BLaER1 treated with 17β-estradiol and CSF1 and Interleukin-3, amounts not matched to agents 10 nM and 100 nM (cell line): ENCODE measurements at regions not wholly inside any gene's neighbourhood (a gene's known extent, or its start where the extent isn't known, plus 50 kb on each side); places are given as distances from the start of the nearest gene placed in this dataset.

ENCODE experiments used
- H3K27ac ChIP-seq, 11 experiments: shearing (Covaris generic); formaldehyde crosslinking; 2 replicates each; pipeline ENCODE4 v1.8.1; 2022
- H3K27me3 ChIP-seq, 11 experiments: shearing (Covaris generic); formaldehyde crosslinking; 2 replicates each; pipeline ENCODE4 v1.8.1; 2022
- H3K36me3 ChIP-seq, 11 experiments: shearing (Covaris generic); formaldehyde crosslinking; 2 replicates each; pipeline ENCODE4 v1.8.1; 2022
- H3K4me1 ChIP-seq, 10 experiments: shearing (Covaris generic); formaldehyde crosslinking; 2 replicates each; pipeline ENCODE4 v1.8.1; 2022
- H3K4me2 ChIP-seq, 11 experiments: shearing (Covaris generic); formaldehyde crosslinking; 2 replicates each; pipeline ENCODE4 v1.8.1; 2022
- H3K4me3 ChIP-seq, 10 experiments: shearing (Covaris generic); formaldehyde crosslinking; 2 replicates each; pipeline ENCODE4 v1.8.1; 2022
- H3K9ac ChIP-seq, 11 experiments: shearing (Covaris generic); formaldehyde crosslinking; 2 replicates each; pipeline ENCODE4 v1.8.1; 2022
- H3K9me3 ChIP-seq, 11 experiments: shearing (Covaris generic); formaldehyde crosslinking; replicated peaks in 1 of 11; 2 replicates each; pipeline ENCODE4 v1.8.1; 2022
- H4K20me1 ChIP-seq, 11 experiments: shearing (Covaris generic); formaldehyde crosslinking; 2 replicates each; pipeline ENCODE4 v1.8.1; 2022
- Cebpa-rat ChIP-seq, 11 experiments: shearing (Covaris generic); IDR thresholded peaks; 2 replicates each; pipeline ENCODE4 v1.8.1; 2022

DNA sequence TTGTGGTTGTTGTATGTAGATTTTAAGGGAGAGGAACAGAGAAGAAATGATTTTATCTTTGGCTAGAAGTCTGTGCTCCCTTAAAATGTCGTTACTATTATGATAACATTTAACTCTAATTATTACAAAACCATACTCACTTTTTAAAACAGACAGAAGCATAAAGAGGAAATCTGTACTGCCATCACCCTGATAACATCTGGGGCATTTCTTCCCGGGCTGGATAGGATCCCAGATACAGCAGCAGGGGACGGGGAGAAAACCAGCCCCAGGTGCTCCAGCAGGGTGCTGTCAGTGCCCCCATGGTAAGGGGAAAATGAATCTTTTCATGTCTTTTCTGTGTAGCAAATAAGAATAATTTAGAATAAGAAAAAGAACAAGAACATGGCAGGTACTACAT, 139.4 kb upstream of the IRX6 start:
- H3K9ac ChIP-seq: no peak overlapping the region
- H3K4me3 ChIP-seq: no peak overlapping the region
- no peaks in the 10 kb centered on the region for H4K20me1 ChIP-seq
- no peaks in the 10 kb centered on the region for H3K4me1 ChIP-seq
- H3K27me3 ChIP-seq: peaks cover 0 to 3% (median 0%) of the 10 kb centered on the region in 11 experiments; a peak in 2 of 22 replicates
- H3K36me3 ChIP-seq: no peaks in the 10 kb centered on the region
- H3K9me3 ChIP-seq: no peaks in the 10 kb centered on the region; a peak in 1 of 22 replicates
- no peak for TF ChIP-seq Cebpa-rat (IDR thresholded peaks at IDR 0.05)
- no peak overlapping the region for H3K4me2 ChIP-seq
- H3K27ac ChIP-seq: no peak overlapping the region

DNA sequence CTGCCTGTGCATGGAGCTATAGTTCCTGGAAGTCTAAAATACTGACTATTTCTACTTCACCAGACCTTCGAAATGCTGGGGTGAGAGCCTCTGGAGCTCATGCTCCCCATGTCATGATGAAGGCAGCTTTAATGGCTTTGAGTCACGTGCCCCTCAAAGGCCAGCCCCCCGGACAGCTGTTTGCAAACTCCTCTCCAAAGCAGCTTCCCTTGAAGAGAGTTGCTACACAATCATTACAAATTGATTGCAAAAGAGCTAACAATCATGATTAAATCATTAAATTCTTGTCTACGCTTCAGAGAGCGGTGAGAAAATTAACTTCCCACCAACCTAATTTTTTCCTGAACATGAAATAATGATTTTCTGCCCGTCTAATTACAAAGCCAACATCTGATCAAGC, 134.8 kb upstream of the IRX6 start:
- no peaks in the 10 kb centered on the region for H3K36me3 ChIP-seq
- no peak overlapping the region for H3K9ac ChIP-seq
- H3K9me3 ChIP-seq: peaks cover 4 to 14% (median 7%) of the 10 kb centered on the region in 11 experiments; a peak in 16 of 22 replicates
- H3K27ac ChIP-seq: no peak overlapping the region
- no peaks in the 10 kb centered on the region for H4K20me1 ChIP-seq
- no peak overlapping the region for H3K4me3 ChIP-seq
- TF ChIP-seq Cebpa-rat (IDR thresholded peaks at IDR 0.05): no peak
- H3K4me2 ChIP-seq: no peak overlapping the region
- no peaks in the 10 kb centered on the region; a peak in 1 of 20 replicates for H3K4me1 ChIP-seq
- H3K27me3 ChIP-seq: no peaks in the 10 kb centered on the region

- no peak overlapping the region for H3K4me2 ChIP-seq
- TF ChIP-seq Cebpa-rat (IDR thresholded peaks at IDR 0.05): no peak
- H3K9me3 ChIP-seq: peaks cover 4 to 14% (median 7%) of the 10 kb centered on the region in 11 experiments; a peak in 16 of 22 replicates
- no peaks in the 10 kb centered on the region for H3K36me3 ChIP-seq
- H3K27ac ChIP-seq: no peak overlapping the region
- H3K4me1 ChIP-seq: no peaks in the 10 kb centered on the region; a peak in 1 of 20 replicates
- H4K20me1 ChIP-seq: no peaks in the 10 kb centered on the region
- no peaks in the 10 kb centered on the region for H3K27me3 ChIP-seq
- H3K4me3 ChIP-seq: no peak overlapping the region
- no peak overlapping the region for H3K9ac ChIP-seq
These were observed 134.0 kb upstream of the IRX6 start for GRCh38 chr16:55189682-55190636.

GRCh38 chr16:55192734-55193133, 131.3 kb upstream of the IRX6 start:
- peaks cover 0 to 12% (median 0%) of the 10 kb centered on the region in 10 experiments; a peak in 3 of 20 replicates for H3K4me1 ChIP-seq

DNA sequence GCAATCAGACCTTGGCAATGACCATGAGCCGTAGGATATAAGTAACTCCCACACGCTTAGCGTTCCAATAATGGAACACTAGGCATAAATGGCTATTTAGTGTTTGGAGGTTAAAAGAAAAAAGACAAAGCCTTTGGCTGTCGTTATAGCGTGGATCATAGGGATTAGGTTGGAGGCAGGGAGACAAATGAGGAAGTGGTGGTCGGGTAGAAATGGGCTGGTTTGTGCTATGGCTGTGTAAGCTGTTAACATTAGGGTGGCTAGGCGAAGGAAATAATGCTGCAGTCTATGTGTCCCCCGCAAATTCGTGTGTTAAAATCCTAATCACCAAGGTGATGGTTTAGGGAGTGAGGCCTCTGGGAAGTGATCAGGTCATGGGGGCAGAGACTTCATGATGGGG, 120.4 kb upstream of the IRX6 start:
- H3K36me3 ChIP-seq: no peaks in the 10 kb centered on the region
- no peak overlapping the region; a peak in 1 of 22 replicates for H3K9ac ChIP-seq
- H3K27ac ChIP-seq: peak overlapping the region in 5 of 11 experiments; percentile 5 to 55 (median 41); a peak in 6 of 22 replicates
- no peaks in the 10 kb centered on the region for H4K20me1 ChIP-seq
- no peaks in the 10 kb centered on the region for H3K27me3 ChIP-seq
- no peak overlapping the region for H3K4me3 ChIP-seq
- H3K4me2 ChIP-seq: peak overlapping the region; percentile 15 to 63 (median 49)
- H3K9me3 ChIP-seq: peaks cover 9 to 16% (median 12%) of the 10 kb centered on the region in 11 experiments
- TF ChIP-seq Cebpa-rat (IDR thresholded peaks at IDR 0.05): no peak
- peaks cover 13 to 20% (median 17%) of the 10 kb centered on the region in 10 experiments for H3K4me1 ChIP-seq

More at GRCh38 chr16:55192734-55193133, 131.3 kb upstream of the IRX6 start:
- TF ChIP-seq Cebpa-rat (IDR thresholded peaks at IDR 0.05): no peak
- H3K4me2 ChIP-seq: no peak overlapping the region
- H3K9ac ChIP-seq: no peak overlapping the region
- no peaks in the 10 kb centered on the region for H3K27me3 ChIP-seq
- no peak overlapping the region for H3K27ac ChIP-seq
- H3K4me3 ChIP-seq: no peak overlapping the region
- H4K20me1 ChIP-seq: no peaks in the 10 kb centered on the region
- peaks cover 5 to 28% (median 8%) of the 10 kb centered on the region in 11 experiments; a peak in 17 of 22 replicates for H3K9me3 ChIP-seq
- no peaks in the 10 kb centered on the region for H3K36me3 ChIP-seq

GRCh38 chr16:55204069-55204468, 119.9 kb upstream of the IRX6 start:
- Histone ChIP-seq H4K20me1 (no peaks in the 10 kb centered on the region), H3K4me1 (peaks cover 13 to 20% (median 17%) of the 10 kb centered on the region in 10 experiments), H3K4me2 (peak overlapping the region; percentile 15 to 63 (median 49)), H3K9ac (no peak overlapping the region), H3K9me3 (peaks cover 4 to 11% (median 7%) of the 10 kb centered on the region in 11 experiments), H3K27ac (peak overlapping the region in 5 of 11 experiments; percentile 5 to 55 (median 41); a peak in 6 of 22 replicates), H3K36me3 (no peaks in the 10 kb centered on the region), H3K27me3 (no peaks in the 10 kb centered on the region), H3K4me3 (no peak overlapping the region)
- no peak for TF ChIP-seq Cebpa-rat (IDR thresholded peaks at IDR 0.05)

GRCh38 chr16:55204923-55205322, 119.1 kb upstream of the IRX6 start:
- peaks cover 13 to 20% (median 17%) of the 10 kb centered on the region in 10 experiments for H3K4me1 ChIP-seq
- TF ChIP-seq Cebpa-rat (IDR thresholded peaks at IDR 0.05): no peak
- no peak overlapping the region for H3K9ac ChIP-seq
- peaks cover 0 to 3% (median 0%) of the 10 kb centered on the region in 11 experiments; a peak in 4 of 22 replicates for H3K9me3 ChIP-seq
- H3K4me2 ChIP-seq: peak overlapping the region in 9 of 11 experiments; percentile 15 to 63 (median 49); a peak in 17 of 22 replicates
- no peak overlapping the region for H3K4me3 ChIP-seq
- H3K27me3 ChIP-seq: no peaks in the 10 kb centered on the region
- H3K27ac ChIP-seq: no peak overlapping the region
- H4K20me1 ChIP-seq: no peaks in the 10 kb centered on the region
- H3K36me3 ChIP-seq: no peaks in the 10 kb centered on the region

DNA sequence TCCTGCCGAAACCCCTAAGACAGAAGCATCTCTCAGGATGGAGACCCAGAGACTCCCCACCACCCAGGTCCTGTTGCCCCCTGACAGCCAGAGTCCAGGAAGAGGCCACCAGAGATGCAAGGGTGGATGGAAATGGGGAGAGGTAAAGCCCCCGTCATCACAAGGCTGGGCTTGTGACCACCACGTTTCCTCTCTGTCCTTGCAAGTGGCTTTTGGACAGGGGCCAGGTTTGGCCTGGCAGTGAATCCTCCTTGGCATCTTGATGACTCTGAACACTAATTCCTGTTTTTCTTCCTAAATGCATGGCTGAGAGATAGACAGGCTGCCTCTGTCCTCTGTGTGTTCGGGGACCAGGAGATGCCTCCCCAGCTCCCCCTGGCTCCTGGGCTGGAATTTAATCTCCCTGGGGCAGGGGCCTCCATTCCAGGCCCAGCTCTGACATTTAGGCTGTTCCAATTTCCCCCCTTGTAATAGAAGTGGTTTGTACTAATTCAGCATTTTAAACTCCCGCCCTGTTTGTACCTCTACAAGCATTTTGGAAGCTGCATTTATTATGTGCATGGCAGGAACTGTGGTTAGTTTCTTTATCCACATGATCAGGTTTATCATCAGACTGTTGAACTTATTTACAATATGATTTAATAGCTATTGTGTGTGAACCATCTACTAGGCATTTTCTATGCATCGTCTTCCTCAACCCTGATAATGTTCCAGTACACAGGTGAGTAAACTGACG, 116.1 kb upstream of the IRX6 start:
- Histone ChIP-seq H3K27ac (no peak overlapping the region), H4K20me1 (no peaks in the 10 kb centered on the region), H3K9ac (no peak overlapping the region), H3K4me1 (peaks cover 13 to 20% (median 17%) of the 10 kb centered on the region in 10 experiments), H3K36me3 (no peaks in the 10 kb centered on the region), H3K4me3 (no peak overlapping the region), H3K4me2 (no peak overlapping the region), H3K9me3 (no peaks in the 10 kb centered on the region), H3K27me3 (no peaks in the 10 kb centered on the region)
- TF ChIP-seq Cebpa-rat (IDR thresholded peaks at IDR 0.05): no peak

DNA sequence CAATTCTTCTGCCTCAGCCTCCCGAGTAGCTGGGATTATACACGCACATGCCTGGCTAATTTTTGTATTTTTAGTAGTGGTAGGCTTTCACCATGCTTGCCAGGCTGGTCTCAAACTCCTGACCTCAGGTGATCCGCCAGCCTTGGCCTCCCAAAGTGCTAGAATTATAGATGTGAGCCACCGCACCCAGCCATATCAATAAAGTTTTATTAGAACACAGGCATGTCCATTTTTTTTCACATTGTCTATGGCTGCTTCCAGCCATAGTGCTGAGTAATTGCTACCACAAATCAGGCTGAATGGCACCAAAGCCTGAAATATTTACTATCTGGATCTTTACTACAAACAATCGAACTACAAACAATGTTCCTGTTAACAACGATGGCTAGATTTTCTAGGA, 114.4 kb upstream of the IRX6 start:
- TF ChIP-seq Cebpa-rat (IDR thresholded peaks at IDR 0.05): no peak
- H3K27me3 ChIP-seq: no peaks in the 10 kb centered on the region
- H3K9me3 ChIP-seq: no peaks in the 10 kb centered on the region
- H3K27ac ChIP-seq: no peak overlapping the region
- no peak overlapping the region for H3K9ac ChIP-seq
- no peaks in the 10 kb centered on the region for H3K36me3 ChIP-seq
- no peak overlapping the region for H3K4me2 ChIP-seq
- peaks cover 2 to 6% (median 4%) of the 10 kb centered on the region in 10 experiments; a peak in 17 of 20 replicates for H3K4me1 ChIP-seq
- no peak overlapping the region for H3K4me3 ChIP-seq
- no peaks in the 10 kb centered on the region for H4K20me1 ChIP-seq
